Loucy (cell line): ENCODE measurements at regions not wholly inside any gene's neighbourhood (a gene's known extent, or its start where the extent isn't known, plus 50 kb on each side); places are given as distances from the start of the nearest gene placed in this dataset.

Experiments
- EZH2phosphoT487 ChIP-seq: fragments of 200-600 bp; IDR thresholded peaks from 2 replicates; pipeline ENCODE4 v1.6.1; 2018; ENCODE audit warnings: antibody characterized with exemption, mild to moderate bottlenecking, moderate library complexity, borderline replicate concordance
- TF ChIP-seq, protein P1 (sequence below): fragments of 200-600 bp; sonication (generic); conservative IDR thresholded peaks from 2 replicates; pipeline ENCODE4 v1.5.1; 2014; ENCODE audit warnings: mild to moderate bottlenecking, antibody characterized with exemption, low read length

- TF ChIP-seq, protein P1, sequence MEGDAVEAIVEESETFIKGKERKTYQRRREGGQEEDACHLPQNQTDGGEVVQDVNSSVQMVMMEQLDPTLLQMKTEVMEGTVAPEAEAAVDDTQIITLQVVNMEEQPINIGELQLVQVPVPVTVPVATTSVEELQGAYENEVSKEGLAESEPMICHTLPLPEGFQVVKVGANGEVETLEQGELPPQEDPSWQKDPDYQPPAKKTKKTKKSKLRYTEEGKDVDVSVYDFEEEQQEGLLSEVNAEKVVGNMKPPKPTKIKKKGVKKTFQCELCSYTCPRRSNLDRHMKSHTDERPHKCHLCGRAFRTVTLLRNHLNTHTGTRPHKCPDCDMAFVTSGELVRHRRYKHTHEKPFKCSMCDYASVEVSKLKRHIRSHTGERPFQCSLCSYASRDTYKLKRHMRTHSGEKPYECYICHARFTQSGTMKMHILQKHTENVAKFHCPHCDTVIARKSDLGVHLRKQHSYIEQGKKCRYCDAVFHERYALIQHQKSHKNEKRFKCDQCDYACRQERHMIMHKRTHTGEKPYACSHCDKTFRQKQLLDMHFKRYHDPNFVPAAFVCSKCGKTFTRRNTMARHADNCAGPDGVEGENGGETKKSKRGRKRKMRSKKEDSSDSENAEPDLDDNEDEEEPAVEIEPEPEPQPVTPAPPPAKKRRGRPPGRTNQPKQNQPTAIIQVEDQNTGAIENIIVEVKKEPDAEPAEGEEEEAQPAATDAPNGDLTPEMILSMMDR = no peak
- no peak for TF ChIP-seq EZH2phosphoT487
These were observed 212.3 kb upstream of the FOXN3 start for GRCh38 chr14:89629383-89629782.
